Hematopoietic multipotent progenitor cell treated with erythropoietin and hydrocortisone succinate and interleukin-3 and kit ligand, for 6 days (in vitro differentiated cells): ENCODE measurements at regions not wholly inside any gene's neighbourhood (a gene's known extent, or its start where the extent isn't known, plus 50 kb on each side); places are given as distances from the start of the nearest gene placed in this dataset.

Source experiments
- DNase-seq: peaks from one replicate; pipeline ENCODE4 v3.0.0-alpha.2; 2015

DNA sequence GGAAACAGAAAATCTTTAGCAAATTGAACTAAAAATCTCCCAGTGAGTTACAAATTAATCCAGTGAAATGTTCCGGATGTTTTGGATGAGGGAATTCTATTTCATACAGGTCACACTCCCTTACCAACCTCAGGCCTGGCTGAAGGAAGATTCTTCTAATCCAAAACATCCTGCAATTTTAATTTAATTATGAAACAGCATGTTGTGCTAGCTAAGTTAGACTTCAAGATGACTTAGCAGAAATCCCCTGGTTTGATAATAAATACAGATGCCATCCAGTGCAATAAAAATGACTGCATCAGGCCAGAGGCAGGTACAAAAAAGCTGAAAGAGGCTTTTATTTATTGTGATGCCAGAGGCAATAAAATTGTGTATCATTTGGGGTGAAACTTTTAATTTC lies 96.7 kb upstream of the CLDN10 start:
- peak; percentile 59 for DNase-seq

DNA sequence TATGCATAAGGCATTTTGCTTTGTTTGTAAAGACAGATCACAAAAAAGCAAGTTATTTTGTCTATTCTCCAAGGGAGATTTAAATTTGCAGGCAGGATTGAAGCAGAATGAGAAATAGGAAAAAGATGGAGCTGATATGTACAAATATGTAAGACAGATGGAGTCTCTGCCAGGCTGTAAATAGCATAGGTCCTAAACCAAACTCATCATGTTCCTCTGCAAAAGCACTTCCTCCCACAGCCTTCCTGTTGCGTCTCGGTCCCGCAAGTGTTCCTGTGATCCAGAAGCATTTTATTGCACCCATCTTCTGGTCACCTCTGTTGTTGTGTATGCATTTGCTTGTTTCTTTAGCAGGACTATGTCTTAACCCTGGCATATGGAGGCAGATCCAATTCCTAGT lies 95.7 kb upstream of the CLDN10 start:
- DNase-seq: no peak

GRCh38 chr13:95457294-95457693 lies 95.2 kb upstream of the CLDN10 start:
- DNase-seq: no peak

GRCh38 chr13:95462801-95463200 lies 89.7 kb upstream of the CLDN10 start:
- no peak for DNase-seq

GRCh38 chr13:95463531-95463930 lies 89.0 kb upstream of the CLDN10 start:
- DNase-seq: peak; percentile 60

- DNase-seq: no peak
Observed at GRCh38 chr13:95470574-95471366, 81.8 kb upstream of the CLDN10 start.

DNA sequence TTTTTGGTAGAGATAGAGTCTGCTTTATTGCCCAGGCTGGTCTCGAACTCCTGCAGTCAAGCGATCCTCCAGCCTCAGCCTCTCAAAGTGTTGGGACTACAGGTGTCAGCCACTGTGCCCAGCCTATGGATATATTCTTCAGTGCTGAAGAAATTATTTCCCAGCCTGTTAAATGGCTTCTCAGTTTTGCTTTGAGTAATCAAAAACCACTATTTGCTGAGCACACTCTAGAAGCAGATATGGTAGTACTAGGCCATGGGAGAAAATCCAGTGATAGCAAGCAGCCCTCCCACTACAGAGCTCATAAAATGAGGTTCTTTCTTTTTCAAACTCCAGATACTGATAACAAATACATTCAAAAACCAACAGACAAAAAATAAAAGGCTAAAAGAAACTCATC lies 80.6 kb upstream of the CLDN10 start:
- DNase-seq: no peak

- DNase-seq: no peak
Observed at GRCh38 chr13:95474992-95475391, 77.5 kb upstream of the CLDN10 start.

DNA sequence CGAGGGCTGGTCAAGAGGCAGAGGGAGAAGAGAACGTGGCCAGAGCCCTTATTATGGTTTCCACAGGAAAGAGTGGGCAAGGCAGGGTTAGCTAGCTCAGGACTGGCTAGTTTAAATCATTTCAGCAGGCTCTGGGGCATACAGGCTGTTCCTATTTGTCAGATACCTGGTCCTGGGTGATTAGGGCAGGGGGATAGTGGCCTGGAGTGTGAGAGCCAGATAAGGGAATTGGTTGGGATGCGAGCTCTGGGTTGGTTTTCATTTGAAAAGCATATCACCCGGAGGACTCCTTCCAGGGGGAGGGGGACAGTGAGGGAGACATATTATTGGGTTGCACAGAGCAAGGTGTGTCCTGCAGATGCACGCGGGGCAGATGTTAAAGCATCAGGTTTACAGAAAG lies 75.3 kb upstream of the CLDN10 start:
- peak; percentile 81 for DNase-seq

DNA sequence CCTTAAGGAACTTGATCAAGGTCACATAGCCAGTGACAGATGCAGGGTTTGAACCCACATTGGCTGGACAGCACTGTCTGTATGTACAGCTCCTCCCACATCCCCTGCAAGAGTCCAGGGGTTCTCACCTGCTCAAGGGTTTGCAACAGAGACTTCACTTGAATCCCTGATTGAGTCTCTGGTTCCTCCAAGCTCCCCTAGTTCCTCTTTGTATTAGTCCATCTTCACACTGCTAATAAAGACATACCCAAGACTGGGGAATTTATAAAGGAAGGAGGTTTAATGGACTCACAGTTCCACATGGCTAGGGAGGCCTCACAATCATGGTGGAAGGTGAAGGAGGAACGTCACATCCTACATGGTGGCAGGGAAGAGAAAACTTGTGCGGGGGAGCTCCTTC lies 72.8 kb upstream of the CLDN10 start:
- peak; percentile 45 for DNase-seq

GRCh38 chr13:95480131-95480545 lies 72.4 kb upstream of the CLDN10 start:
- DNase-seq: peak; percentile 97

DNA sequence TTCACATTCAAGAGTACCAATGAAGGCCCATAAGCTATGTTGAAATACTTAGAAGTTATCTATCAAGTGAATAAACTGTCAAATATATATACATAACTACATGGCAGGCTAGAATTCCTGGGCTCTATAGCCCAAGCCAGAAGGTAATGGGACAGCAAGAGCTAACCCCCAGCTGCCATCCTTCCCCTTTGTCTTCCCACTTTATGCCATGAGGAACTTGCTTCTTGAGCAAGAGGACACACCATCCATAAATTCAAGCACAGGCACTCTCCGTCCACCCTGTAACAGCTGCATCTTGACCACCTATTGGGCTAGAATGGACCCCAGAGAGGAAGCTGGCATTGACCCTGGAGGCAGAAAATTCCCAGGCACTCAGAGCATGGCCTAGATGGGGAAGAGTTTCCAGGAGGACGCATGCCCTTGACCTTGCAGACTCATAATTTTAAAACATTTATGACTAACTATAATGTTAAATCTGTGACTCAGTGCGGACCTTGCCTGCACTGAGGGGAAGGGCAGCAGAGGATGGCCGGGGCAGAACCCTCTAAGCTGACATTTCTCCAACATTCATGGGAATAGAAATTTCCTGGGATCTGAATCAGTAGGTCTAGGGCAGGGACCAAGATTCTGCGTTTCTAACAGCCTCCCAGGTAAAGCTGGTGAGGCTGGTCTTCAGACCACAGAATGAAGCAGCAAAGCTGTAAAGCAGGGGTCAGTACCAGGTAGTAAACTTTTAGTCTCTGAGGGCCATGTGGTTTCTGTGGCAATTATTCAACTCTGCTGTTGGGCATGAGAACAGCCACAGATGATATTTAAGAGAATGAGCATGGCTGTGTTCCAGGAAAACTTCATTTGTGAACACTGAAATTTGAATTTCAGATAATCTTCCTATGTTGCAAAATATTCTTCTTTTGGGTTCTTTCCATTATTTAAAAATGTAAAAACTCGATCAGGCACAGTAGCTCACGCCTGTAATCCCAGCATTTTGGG lies 71.4 kb upstream of the CLDN10 start:
- DNase-seq: peak; percentile 65

DNA sequence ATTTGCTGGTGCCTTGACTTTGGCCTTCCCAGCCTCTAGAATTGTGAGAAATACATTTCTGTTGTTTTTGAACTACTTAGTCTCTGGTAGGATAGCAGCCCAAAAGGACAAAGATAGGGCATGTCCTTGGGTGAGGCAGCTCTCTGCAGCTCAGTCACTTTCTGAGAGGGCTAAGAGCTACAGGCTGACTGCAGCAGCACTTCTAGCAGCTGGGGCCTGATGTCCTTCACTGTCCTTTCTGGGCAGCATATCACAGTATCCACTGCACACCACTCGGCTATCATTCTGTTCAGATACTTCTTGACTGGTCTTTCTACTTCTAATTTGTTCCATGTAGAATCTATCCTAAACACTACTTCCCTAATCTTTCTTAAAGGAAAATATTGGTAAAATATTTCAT lies 68.5 kb upstream of the CLDN10 start:
- DNase-seq: no peak

DNA sequence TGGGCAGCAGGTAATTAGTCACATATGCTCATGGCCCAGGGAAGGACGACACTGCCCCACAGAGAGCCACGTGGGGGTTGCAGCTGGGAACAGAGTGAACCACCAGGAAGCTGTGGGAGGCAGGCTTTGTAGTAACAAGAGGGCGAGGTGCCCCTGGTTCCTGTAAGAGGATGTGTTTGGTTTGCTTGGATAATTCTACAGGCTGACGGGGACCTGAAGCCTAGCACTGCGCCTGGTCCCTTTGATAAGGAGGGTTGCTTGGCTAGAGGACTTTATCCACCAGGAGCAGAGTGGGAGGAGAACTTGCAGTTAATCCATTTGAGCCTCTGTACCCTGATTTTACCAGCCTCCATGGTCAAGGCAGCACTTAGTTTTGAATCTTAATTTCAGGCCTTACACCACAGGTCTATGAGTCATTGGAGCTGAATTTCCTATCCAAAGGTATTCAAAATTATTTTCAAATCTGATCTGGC lies 67.4 kb upstream of the CLDN10 start:
- DNase-seq: peak; percentile 97

- peak; percentile 83 for DNase-seq
Observed at GRCh38 chr13:95485518-95486144, 66.9 kb upstream of the CLDN10 start.

DNA sequence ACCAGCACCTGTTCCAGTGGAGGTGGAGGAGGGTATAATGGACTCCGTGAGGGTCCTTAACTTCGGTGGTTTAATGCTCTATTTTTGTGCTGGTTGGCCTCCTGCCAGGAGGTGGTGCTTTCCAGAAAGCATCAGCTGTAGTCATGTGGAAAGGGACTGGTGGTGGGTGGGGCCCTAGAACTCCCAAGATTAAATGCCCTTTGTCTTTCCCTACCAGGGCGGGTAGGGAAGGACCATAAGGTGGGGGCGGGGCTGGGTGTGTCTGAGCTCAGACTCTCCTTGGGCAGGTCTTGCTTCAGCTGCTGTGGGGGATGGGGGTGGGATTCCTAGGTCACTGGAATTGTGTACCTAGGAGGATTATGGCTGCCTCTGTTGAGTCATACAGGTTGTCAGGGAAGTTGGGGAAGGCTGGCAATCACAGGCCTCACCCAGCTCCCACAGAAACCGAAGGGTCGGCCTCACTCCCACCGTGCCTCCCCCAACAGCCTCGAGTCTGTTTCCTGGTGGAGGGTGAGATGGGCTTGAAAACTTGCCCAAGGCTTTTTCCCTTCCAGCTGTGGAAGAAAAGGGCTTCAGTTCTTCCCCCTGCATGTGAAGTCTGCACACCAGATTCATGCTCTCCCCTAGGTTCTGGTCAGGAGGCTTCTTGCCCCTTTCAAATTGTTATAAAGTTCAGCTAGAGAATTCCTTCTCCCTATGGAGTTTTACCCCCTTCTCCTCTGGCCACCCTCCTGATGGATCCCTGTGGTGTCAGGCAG lies 60.3 kb upstream of the CLDN10 start:
- DNase-seq: no peak

DNA sequence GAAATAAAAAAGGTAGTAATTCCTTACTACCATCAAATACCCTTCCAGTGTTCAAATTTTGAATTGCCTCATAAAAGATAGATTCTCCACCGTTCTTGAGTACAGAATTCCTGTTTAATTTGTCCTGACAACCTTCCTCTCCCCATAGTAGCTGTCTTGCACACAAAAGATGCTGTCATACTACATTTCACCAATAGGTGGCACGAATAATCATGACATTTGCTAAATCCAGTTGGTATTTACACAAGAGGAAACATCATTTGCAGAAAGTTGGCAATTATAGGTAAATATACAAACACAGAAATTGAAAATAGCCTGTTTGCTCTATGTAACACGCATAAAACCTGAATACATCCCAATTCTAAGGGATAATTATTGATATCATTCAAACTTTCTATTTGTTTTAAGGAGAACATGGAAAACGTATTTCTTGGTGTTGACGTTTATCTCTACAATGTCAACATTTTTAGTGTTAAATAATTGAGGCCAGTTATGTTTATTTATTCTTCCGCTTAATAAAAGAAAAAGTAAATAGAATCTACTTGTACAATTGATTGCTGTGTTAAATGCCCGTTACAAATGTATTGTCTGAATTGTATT lies 58.3 kb upstream of the CLDN10 start:
- DNase-seq: peak; percentile 84

- DNase-seq: no peak
Observed at GRCh38 chr13:95496485-95496884, 56.0 kb upstream of the CLDN10 start.

- peak; percentile 55 for DNase-seq
Observed at GRCh38 chr13:95497381-95497807, 55.1 kb upstream of the CLDN10 start.

DNA sequence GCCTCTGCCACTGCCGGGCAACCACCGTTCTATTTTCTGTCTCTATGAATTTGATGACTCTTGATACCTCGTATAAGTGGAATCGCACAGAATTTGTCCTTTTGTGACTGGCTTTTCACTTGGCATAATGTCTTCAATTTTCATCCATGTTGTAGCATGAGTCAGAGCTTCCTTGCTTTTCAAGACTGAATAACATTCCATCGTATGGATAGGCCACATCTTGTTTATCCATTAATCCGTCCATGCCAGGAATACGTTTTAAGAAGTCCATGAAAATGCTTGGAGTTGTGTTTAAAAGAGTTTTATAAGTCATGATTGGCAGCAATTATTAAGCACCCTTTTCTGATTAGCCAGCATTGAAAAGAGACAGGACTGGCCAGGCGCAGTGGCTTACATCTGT lies 53.6 kb upstream of the CLDN10 start:
- DNase-seq: no peak

DNA sequence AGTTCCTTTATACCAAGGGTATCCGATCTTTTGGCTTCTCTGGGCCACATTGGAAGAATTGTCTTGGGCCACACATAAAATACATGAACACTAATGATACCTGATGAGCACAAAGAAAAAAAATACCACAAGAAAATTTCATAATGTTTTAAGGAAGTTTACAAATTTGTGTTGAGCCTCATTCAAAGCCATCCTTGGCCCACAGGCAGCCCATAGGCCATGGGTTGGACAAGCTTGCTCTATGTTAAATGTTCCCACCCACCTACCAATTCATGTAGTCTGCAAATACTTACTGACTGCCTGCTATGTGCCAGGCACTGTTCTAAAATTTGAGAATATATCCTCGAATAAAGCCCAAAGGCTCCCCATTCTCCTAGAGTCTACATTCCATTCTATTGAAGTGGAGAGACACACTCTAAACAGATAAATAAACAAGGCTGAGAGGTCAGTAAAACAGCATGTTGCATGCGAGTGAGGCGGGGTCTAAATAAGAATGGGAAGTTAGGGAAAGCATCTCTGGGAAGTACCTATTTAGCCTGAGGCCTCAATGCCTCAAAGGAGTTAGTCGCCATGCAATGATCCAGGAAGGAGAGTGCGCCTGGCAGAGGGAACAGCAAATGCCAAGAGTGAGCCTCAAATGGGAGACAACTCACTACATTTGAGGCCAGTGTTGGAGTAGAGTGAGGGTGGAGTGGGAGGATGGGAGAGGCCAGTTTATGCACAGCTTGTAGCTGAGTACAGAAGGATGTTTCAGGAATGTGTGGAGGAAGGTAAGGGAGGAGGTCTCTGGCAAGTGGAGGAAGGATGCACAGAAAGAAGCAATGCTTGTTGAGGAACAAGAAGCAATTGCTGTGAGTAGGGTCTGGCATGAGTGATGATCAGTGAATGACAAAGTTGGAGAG lies 52.5 kb upstream of the CLDN10 start:
- DNase-seq: peak; percentile 30
